Fibroblast of gingiva (primary cell): ENCODE measurements at regions not wholly inside any gene's neighbourhood (a gene's known extent, or its start where the extent isn't known, plus 50 kb on each side); places are given as distances from the start of the nearest gene placed in this dataset.

ENCODE experiments used
- DNase-seq: peaks from one replicate; pipeline ENCODE4 v3.0.0-alpha.2; 2011; ENCODE audit warnings: low read depth

DNA sequence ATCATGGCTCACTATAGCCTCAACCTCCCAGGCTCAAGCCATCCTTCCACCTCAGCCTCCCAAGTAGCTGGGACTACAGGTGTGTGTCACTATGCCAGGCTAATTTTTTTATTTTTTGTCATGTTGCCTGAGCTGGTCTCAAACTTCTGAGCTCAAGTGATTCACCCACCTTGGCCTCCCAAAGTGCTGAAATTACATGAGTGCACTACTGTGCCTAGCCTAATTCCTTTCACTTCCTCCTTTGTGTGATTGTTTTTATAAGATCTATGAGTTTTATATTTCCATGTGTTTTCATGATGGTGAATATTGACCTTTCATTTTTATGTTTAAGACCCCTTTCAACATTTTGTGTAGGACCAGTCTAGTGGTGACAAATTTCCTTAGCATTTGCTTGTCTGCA is 55.2 kb upstream of the IL12B start:
- DNase-seq, result no peak

GRCh38 chr5:159386028-159386711 is 55.9 kb upstream of the IL12B start:
- DNase-seq, result no peak

GRCh38 chr5:159392871-159393270 is 62.6 kb upstream of the IL12B start:
- no peak for DNase-seq

GRCh38 chr5:159393854-159394274 is 63.6 kb upstream of the IL12B start:
- DNase-seq, result no peak

- DNase-seq, result no peak
Measured at GRCh38 chr5:159395202-159395601, 64.9 kb upstream of the IL12B start.

GRCh38 chr5:159398936-159399335 is 68.6 kb upstream of the IL12B start:
- DNase-seq, result no peak

- DNase-seq, result no peak
Measured at GRCh38 chr5:159400476-159400875, 70.2 kb upstream of the IL12B start.

- no peak for DNase-seq
Measured at GRCh38 chr5:159402311-159402710, 72.0 kb upstream of the IL12B start.

DNA sequence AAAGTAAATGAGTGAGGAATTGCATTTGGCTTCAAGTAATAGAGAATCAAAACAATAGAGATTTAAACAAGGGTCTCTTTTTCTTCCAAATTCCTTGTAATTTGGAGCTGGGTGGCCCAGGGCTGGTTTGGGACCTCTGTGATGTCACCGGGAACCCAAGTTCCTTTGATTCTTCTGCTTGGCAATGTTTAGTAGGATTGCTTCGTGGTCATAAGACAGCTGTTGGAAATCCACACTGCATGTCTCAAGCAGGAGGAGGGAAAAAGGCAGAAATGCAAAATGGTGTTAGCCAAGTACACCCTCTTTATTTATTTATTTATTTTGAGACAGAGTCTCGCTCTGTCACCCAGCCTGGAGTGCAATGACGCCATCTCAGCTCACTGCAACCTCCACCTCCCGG is 72.6 kb upstream of the IL12B start:
- DNase-seq, result no peak

- no peak for DNase-seq
Measured at GRCh38 chr5:159403906-159404681, 73.8 kb upstream of the IL12B start.

DNA sequence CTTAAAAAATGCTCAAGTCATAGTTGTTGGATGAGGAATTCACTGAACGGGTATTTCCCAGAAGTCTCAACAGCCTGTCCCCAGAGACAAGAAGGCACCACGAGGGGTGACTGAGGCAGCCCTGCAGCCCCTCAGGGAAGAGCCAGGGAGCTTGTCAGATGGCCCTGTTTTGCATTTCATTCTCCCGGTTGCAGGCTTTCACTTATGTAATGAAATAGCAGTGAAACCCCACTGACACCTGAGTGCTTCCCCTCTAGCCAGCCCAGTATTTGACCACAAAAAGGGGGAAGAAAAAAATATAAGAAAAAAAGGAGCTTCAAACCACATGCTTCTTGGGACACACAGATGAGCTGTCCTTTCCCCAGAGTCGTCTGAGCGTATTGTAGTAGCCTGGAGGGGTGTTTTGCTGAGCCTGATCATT is 75.3 kb upstream of the IL12B start:
- no peak for DNase-seq

DNA sequence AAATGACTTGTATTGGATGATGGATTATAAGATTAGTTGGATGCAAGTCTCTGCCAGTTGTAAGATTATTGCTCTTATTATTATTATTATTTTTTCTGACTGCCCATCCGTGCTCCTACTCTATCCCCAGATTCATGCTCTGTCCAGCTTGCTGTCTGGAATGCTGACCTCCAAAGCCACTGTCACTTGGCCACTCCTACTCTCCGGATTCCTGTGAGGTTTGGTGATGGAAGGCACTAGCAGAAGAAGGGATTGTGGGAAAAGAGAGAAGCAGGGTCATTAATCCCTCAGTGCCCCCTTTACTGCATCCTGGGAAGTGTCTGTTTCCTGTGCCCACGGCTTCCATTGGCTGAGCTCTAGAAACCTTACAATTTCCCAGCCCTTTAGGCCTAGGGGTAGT is 76.3 kb upstream of the IL12B start:
- no peak for DNase-seq

DNA sequence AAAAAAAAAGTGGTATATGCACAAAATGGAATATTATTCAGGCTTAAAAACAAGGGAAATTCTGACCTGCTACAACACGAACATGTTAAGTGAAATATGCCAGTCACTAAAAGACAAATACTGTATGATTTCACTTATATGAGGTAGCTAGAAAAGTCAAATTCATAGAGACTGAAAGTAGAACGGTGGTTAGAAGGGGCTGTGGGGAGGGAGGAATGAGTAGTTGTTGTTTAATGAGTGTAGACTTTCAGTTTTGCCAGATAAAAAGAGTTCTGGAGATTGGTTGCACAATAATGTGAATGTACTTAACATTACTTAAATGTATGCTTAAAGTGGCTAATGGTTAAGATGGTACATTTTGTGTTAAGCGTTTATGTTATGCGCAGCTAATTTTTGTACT is 79.5 kb upstream of the IL12B start:
- no peak for DNase-seq

DNA sequence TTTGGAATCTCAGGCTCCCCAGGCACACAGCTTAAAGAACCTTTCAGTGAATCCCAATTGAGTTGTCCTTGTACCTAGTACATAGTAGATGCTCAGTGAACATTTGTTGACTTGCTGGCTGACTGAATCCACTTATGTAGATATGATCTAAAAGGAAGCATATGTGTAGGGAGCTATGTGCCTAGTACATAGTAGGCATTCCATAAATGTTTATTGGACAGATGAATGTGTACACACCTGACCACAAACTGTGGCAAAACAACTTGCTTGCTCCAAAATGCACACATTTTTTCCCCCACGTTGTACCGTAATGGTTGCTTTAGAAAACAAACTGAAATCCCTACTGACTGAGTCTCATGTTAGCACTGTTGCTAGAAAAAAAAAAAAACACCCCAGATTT is 80.2 kb upstream of the IL12B start:
- DNase-seq, result no peak

DNA sequence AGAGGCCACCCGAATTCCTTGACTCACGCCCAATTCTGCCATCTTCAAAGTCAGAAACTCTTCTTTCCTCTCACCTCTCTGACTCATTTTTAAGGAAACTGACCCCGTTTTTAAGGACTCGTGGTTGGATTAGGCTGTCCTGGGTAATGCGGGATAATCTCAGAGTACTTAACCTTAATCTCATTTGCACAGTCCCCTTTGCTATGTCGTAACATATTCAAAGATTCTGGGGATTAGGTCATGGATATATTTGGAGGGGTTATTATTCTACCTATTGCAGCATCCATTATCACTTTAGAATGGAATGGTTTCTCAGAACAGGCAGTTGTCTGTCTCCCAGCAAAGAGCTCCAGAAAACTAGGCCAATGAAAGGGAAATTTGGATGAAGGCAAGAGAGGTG is 80.8 kb upstream of the IL12B start:
- no peak for DNase-seq

DNA sequence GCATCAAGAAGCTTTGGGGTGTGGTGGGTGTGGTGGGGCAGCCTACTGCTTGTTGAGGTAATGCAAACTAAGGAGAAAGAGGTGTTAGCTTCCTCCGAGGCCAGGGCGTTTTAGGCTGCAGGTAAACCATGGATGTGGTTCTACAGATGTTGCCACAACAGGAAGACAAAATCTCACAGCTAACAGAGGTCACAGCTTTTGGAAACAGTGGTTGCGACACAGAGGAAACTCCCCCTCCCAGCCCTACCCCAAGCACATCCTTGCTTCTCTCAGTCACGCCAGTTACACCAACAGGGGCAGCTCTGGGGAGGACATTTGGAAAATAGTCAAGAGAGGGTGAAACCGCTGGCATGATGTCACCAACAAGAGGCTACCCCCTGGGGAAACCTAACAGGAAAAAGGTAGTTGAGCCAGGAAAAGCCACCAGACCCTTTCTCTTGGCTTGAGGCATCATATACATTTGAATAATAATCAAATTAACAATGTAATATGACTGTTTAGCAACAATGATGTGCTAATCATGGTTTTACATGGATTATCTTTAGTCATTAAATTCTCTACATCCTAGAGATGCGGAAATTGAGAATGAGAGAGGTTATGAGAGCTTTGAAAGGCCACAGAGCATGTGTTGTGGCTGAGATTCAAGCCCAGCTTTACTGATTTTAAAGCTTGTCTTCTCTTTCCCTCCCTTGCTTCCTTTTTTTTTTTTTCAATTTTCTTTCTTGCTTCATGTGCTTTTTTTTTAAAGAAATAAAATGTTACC is 82.2 kb upstream of the IL12B start:
- DNase-seq, result no peak

GRCh38 chr5:159414021-159414420 is 83.7 kb upstream of the IL12B start:
- no peak for DNase-seq

- DNase-seq, result no peak
Measured at GRCh38 chr5:159415301-159415937, 85.1 kb upstream of the IL12B start.

DNA sequence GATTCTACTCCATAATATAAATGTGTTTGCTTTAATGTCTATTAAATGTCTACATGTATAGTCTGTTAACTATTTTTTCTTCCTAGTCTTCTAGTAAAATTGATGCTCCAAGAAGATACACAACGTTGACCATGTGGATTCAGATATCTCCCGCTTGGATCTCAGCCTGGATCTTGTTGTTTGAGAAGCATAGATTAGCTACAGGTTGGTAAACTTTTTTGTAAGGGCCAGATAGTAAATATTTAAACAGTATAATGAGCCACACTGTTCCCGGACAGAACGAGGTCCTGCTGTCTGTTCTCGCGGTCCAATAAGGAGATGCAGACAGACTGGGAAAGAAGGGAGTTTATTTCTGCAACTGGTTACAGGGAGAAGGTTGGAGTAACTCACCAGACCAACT is 86.2 kb upstream of the IL12B start:
- no peak for DNase-seq

- no peak for DNase-seq
Measured at GRCh38 chr5:159417170-159417569, 86.9 kb upstream of the IL12B start.

DNA sequence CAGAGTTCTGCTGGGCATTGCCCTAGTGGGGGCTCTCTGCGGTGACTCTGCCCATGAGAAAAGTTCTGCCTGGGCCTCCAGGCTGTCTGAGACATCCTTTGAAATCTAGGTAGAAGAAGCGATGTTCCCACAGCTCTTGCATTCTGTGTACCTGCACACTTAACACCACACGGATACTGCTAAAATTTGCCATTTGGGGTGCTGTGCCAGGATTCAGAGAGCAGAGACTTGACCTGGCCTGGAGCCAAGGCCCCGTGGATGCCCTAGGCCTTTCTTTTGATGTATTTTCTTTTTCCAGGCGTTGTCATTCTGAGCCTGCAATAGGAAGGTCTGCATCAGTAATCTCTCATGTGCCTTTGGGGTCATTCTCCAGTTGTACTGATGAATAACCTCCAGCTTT is 89.3 kb upstream of the IL12B start:
- no peak for DNase-seq

DNA sequence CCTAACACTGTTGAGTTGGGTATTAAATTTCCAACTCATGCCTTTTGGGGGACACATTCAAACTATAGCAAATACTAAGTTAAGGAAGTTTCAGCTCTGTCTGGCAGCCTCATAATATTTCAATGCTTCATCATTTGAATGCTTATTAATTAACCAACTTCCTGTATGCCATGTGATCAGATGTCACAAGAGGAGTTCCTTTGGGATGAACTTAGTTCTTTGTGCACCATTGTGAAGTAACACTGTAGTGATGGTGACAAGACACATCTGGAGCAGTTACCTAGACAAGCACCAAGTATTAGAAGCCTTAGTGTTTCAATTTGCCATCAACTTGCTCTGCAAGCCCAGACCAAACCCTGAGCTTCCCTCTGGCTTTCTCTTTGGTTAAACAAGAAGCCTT is 90.7 kb upstream of the IL12B start:
- DNase-seq, result no peak

- no peak for DNase-seq
Measured at GRCh38 chr5:159422361-159422760, 92.1 kb upstream of the IL12B start.
